GM18868 (cell line): ENCODE measurements at regions not wholly inside any gene's neighbourhood (a gene's known extent, or its start where the extent isn't known, plus 50 kb on each side); places are given as distances from the start of the nearest gene placed in this dataset.
"Not testable (repeated sequence)": the region's sequence is repeated elsewhere in the genome, so short reads cannot be mapped to it uniquely, and the experiment has no call there.

ENCODE experiments used
- ATAC-seq: cut with Tn5 transposase; IDR thresholded peaks from one replicate; pipeline ENCODE4 v1.9.1; 2021; ENCODE audit warnings: mild to moderate bottlenecking, moderate library complexity; ENCODE audit not compliant: unreplicated experiment

DNA sequence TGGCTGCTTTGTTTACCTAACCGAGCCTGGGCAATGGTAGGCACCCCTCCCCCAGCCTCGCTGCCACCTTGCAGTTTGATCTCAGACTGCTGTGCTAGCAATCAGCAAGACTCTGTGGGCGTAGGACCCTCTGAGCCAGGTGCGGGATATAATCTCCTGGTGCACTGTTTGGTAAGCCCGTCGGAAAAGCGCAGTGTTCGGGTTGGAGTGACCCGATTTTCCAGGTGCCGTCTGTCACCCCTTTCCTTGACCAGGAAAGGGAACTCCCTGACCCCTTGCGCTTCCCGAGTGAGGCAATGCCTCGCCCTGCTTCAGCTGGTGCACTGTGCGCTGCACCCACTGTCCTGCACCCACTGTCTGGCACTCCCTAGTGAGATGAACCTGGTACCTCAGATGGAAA is 482.2 kb upstream of the SMC2 start:
- ATAC-seq, result not testable (repeated sequence)

DNA sequence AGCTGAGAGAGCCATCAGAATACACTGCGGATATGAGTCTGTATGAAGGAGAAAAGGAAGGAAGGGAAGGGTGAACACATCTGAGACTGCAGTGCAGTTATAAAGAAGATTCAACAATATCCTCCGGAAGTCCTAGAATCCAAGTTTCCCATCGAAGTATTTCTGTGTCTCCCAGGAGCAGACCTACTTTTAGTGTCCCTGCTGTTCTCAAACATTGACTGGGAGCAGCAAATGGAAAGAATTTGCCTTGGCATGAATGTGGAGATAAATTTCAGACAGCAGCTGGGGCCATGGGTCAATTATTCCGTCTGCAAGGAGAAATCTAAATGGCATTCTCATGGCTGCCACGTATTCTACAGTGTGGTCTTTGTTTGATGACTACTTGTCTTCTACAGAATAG is 478.1 kb upstream of the SMC2 start:
- ATAC-seq, result no peak

DNA sequence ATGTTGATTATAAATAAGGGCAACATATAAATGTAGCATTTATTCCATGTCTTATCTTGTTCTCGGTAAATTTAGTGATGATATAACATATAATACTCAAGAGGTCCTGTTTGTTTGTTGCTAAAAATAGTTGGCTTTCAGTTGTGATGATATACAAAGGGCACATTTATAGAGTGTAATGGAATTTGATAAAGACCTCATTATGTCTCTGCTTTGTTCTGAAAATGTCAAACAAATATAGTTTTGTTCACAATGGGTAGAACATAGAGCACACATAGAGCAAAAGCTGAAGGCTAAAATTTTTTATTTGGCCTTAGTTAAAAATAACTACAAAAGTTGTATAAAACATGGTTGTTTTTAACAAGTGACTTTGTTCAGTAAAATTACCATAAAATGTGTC is 477.1 kb upstream of the SMC2 start:
- ATAC-seq, result no peak

DNA sequence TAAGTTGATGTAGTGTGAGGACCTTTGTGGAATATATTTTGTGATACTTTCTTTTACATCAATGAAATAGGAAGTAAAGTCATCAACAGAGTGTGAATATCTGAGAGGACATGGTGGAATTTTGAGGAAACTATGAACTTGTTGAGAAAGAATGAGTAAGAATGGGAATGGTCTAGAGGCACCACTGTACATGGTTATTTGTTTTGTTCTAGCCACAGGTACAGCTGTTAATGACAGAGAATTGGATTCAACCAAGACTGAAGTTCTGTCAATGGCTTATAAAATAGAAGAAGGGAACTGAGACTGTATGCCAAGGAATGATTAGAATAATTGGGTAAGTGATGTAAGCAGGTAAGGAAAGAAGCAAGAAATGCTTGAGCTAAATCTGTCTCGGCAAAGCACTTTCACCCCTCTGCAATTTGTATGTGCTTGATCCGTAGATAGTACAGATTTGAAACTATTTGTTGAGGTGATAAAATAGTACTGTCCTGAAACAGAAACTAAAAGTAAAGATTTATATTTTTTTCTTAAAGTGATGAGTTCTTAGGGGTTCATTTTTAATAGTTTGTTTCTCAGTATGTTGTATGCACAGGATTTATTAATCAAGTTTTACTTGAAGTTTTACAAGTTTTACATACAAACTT is 468.8 kb upstream of the SMC2 start:
- ATAC-seq, result peak; percentile 67

DNA sequence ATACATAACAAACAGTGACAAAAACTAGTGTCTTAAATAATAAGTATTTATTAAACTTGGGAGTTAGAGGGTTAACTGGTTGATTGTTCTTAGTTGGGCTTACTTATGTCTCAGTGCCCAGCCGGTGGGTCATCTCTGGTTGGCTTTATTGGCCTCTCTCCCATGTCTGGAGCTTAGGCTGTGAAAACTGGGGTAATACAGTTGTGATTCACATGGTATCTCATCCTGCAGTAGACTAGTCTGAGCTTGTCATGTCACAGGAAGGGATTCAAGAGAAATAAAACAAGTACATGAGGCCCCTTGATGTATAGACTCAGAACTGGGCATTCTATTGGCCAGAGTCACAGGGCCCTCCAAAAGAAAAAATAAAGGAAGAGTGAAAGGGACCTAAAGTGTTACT is 466.4 kb upstream of the SMC2 start:
- ATAC-seq, result no peak

DNA sequence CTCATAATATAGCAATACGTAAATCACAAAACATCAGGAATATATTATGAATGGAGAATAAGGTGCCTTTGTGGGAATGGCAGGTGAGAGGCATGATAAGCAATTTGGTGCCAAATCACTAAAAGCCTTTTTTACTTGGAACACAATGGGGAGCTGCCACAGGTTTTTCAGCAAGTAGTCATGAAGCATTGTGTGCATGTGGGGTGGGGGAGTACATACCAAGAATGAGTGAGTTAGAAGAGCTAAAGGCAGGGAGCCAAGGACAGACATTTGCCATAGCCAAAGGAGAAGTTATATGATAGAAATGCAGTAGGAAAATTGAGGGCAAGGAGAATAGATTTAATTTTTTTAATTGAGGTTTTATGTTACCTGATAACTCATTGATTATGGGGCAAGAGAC is 445.0 kb upstream of the SMC2 start:
- ATAC-seq, result no peak

DNA sequence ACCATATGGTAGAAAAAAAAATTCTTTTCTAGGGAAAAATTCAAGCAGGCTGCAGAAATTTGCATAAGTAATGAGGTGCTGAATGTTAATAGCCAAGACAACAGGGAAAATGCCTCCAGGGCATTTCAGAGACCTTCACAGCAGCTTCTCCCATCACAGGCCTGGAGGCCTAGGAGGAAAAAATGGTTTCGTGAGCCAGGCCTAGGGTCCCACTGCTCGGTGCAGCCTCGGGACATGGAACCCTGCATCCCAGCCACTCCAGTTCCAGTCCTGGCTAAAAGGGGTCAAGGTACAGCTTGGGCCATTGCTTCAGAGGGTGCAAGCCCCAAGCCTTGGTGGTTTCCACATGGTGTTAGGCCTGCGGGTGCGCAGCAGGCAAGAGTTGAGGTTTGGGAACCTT is 436.0 kb upstream of the SMC2 start:
- no peak for ATAC-seq

DNA sequence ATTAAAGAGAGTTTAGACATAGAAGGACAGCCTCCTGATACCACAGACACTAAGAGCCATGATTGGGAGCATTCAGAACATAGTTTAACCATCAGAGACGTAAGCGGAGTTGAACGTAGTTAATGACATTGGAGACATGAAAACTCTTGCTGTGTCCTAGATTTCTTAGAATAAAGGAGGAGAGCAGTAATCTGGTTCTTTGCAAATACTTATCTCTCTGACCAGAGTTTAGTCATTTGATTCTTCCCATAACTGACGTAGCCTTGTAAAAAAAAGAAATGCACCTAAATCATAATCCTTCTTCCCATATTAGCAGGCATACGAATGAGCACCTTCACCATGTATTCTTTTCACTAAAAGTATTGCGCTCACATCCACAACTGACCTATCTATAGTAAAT is 433.3 kb upstream of the SMC2 start:
- no peak for ATAC-seq

DNA sequence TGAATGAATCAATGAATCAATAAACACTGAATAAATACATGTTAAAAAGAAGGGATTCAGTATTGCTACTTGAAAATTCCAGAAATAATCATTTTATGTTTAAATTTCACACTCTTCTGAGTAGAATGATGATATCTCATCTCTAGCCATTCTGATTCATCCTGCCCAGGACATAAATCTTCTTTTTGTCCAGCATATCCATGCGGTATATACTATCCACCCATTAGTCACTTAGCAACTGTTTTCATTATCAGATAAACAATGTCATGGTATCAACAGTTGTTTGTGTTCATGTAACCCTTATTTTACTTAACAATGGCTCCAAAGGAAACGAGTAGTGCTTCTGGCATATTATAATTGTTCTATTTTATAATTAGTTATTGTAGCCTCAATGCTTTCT is 432.4 kb upstream of the SMC2 start:
- ATAC-seq, result no peak

DNA sequence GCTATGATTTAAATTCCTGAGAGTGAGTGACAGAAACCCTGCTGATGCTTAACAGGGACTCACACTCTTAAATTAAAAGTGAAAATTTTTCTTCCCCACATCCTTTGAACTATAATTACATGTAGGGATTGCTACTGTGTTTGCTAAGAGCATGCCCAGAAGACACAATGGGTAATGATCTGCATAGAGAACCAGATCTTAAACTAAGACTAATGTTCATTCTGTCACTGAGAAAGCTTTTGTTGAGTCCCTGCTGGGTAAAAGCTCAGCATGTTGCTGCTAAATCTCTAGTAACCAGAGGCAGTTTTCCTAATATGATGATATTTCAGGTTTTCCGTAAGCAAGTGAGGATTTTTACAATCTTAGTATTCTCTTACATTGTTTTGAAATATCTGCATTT is 424.8 kb upstream of the SMC2 start:
- ATAC-seq, result no peak

DNA sequence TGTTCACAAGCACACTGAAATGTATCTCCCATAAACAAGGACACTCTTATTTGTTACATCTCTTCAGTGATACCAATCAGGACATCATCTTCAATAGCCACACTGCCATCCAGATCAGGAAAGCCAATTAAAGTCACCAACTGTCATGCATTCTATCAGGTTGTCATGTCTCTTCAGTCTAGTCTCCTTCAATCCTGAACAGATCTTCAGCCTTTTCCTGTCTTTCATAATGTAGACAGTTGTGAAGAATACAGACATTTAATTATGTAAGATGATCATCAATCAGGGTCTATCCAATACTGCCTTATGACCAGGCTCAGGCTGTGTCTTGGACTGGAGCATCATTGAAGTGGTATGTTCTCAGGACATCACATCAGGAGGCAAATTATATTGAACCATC is 419.8 kb upstream of the SMC2 start:
- ATAC-seq, result no peak

DNA sequence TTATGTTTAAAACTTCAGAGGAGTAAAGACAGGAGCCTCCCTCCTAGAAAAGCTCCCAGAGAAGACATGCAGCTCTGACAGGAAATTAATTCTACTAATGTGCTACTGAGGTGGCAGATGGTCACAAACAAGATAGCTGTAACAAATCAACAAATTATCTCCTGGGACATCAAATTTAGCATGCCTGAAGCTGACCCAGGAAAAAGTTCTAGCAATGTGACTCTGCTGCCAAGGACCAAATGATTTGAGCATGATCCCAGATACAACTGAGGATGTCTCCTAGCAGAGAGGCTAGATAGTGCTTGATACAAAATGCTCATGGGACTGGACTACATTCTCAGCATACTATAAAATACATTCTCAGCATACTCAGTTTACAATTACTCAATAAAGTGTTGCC is 413.5 kb upstream of the SMC2 start:
- no peak for ATAC-seq

DNA sequence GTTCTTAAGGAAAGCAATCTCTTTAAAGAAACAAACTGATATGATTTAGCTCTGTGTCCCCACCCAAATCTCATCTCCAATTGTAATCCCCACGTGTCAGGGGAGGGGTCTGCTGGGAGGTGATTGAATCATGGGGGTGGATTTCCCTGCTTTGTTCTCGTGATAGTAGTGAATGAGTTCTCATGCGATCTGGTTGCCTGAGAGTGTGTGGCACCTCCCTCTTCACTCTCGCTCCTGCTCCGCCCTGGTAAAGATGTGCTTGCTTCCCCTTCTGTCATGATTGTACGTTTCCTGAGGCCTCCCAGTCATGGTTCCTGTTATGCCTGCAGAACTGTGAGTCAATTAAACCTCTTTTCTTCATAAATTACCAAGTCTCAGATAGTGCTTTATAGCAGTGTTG is 412.7 kb upstream of the SMC2 start:
- ATAC-seq, result no peak

DNA sequence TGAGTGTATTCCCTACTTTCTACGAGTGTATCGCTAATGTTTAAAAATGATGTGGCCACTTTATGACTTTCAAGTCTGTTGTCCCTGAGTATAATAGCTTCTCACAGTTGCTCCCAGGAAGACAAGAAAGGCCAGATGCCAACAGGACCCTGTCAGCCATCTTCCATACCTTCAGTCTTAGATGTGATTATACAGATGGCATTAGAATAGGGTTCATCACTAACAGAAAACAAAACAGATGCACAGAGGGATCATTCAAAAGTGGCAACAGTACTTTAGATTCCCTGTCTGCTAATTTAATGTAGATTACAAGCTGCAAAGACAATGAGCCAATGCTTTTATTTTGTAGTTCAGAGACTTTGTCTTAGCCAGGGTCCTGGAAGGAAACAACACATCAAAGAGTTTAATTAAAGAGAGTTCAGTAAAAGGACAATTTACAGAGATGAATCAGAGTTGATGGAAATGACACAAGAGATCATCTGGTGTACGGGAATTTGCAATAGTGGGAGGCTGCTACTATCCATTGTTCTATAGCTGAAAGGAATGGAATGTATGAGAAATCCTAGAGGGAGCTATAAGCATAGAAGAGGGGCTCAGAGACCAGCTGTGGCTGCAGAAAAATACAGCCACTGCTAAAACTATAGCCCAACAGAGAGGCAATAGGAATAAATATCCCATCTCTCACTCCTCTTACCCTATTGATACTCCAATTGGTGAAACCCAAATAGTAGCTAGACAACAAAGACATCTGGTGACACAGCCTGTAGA is 393.7 kb upstream of the SMC2 start:
- no peak for ATAC-seq

DNA sequence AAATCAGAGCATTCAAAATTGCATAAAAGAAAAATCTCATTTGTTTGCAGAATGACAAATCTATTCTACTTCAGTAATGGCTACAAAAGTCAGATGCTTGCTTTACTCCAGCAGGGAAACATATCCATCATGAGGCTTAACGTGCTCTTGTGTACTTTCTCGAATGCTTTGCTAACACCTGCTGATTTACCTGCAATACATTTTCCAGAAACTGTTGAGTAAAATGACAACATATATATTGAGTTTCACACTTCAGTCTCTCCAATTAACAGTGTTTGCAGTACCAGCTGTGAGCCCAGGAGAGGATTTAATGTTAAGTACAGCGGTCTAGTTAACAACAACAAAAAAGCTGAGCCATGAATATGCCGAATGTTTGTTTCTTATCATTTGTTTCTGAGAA is 391.5 kb upstream of the SMC2 start:
- ATAC-seq, result no peak

DNA sequence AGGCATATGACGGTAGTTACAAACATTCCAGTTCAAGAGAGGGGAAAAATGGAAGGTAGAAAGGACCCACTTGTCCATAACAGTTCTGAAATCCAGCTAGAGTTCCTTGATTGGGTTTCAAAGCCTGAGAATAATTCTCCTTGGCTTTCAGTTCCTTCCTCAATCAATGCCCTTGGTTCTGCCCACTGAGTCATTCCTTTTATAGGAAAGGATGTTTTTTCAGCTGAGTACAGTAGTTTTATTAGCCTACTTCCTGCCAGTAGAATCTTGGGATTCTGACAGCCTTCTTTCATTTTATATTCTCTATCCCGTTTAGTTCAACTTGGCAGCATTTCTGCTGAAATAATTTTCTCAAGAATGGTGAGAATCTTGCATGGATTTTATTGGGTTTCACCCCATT is 386.9 kb upstream of the SMC2 start:
- ATAC-seq, result no peak

DNA sequence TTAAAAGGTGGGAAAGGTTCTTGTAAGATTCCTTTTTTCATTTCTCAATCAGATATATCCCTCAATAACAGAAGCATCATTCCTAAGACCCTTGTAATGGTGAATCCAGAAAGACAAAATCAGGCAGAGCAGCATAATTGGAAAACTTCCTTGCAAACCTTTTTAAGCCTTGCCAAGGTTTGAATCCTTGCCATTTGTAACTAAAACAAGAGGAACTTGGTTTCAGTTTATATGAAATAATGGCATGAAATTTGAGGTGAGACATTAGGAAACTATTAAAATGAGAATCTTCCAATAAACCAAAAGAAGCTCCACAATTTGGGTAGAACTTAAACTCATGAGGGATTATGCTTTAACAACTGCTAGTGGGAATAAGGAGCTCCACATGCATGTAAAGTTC is 384.7 kb upstream of the SMC2 start:
- no peak for ATAC-seq

DNA sequence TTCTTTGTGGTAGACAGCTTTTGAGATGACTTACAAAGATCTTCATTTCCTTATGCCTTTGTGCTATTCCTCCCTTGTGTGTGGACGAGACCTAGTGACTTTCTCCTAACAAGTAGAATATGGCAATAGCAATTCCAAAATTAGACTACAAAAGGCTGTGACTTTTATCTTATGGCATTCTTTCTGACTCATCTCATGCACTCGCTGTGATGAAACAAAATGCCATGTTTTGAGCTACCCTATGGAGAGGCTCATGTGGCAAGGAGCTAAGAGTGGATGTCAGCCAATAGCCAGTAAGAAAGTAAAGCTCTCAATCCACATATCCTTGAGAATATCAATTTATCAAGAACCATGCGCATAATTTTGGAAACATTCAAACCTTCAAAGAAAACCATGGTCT is 380.5 kb upstream of the SMC2 start:
- no peak for ATAC-seq

DNA sequence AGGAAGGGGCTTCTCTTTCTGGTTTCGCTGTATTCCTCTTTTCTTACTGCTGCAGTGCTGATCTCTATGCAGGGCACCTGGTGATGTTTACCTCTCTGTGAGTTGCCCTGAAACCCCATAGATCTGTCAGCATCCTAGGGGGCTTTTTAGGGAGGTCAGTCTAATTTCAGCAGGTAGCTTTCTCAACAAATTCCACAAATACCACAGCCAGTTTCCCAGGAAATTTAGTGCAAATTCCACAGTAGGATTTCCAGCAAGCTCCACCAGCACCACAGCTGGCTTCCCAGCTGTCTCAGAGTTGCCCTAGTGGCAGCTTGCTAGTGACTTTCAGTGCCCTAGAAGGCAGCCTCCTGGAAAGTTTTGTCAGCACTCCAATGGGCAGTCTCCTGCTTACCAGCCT is 379.1 kb upstream of the SMC2 start:
- no peak for ATAC-seq

DNA sequence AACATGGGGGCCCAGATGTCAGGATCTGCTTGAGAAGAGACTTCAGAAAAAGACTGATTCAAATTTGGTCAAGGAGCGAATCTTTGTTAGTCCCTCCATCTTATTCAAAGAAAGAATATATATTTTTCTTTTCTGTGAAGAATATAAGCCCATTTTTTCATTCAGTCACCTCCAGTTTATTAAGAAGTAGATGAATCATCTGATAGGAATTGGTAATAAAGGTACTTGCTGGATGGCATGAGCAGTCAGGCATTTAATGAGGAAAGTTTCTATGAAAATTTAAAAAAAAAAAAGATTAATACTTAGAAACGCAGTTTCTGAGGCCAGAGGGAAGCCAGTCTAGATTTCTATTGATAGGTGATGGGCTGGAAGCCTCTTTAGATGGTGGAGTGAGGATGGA is 373.1 kb upstream of the SMC2 start:
- ATAC-seq, result no peak

DNA sequence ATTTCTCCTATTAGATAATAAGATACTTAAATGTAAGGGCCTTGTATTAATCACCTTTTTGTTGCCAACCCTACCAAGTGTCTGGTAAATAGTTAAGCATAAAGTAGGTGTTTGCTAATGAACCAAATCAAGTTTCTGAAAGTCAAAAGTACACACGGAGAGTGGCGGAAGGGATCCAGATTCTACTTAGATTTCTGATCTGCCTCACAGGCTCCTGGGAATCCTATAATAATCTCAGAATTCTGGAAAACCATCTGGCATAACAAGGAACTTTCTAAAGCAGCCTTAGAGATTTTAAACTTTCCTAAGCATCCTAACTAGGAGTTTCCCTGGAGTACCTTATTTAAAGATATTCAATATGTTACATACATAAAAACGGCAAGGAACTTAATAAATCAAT is 363.2 kb upstream of the SMC2 start:
- ATAC-seq, result no peak

DNA sequence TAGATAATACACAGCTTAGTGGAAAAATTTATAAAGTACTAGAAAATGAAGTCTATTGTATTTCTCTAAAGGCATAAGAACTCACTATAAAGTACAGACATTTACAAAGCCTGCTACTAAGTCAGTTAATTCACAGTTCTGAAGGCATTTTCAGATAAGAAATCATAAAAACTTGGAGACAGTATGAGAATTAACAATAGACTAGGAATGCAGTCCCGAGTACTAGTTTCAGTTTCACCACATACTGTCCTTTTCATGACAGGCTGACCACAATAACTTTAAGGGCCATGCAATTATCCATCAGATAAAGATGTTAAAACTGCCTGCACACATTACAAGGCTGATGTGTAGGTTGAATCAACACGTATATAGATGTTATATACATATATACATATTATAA is 362.6 kb upstream of the SMC2 start:
- ATAC-seq, result no peak

DNA sequence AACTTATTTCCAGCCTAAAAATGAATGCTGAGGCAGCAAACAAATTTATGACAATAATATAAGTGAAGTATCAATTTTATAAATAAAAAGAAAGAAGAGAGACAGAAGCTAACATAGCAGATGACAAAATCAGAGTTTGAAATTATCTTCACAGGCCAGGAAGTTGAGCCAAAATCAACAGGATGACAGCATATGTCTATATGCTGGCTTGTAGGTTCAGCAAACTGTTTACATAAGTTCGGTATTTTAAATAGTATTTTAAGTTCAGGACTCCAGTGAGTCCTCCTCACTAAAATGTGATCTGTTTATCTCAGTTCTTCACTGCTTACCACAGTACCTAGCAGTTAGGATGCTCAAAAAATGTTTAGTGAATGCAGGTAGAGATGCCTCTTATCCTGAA is 359.6 kb upstream of the SMC2 start:
- ATAC-seq, result no peak
